Testis (tissue), 2 donors: ENCODE measurements at regions not wholly inside any gene's neighbourhood (a gene's known extent, or its start where the extent isn't known, plus 50 kb on each side); places are given as distances from the start of the nearest gene placed in this dataset.

ENCODE experiments used
- CTCF ChIP-seq, 3 experiments: fragments of 450-650 bp in 2 of 3; fragments of 200-600 bp in 1 of 3; sonication (generic) in 1 of 3; IDR thresholded peaks; one replicate each; pipeline ENCODE4 v1.5.1; 2016 to 2019; ENCODE audit warnings: antibody characterized with exemption in 3 of 3, mild to moderate bottlenecking in 2 of 3, moderate library complexity in 1 of 3
- POLR2A ChIP-seq: fragments of 450-650 bp; IDR thresholded peaks from one replicate; pipeline ENCODE4 v1.6.1; 2017; ENCODE audit warnings: antibody characterized with exemption, mild to moderate bottlenecking, moderate library complexity

- TF ChIP-seq POLR2A: no peak
- TF ChIP-seq CTCF (IDR thresholded peaks at IDR 0.05): no peak
Observed at GRCh38 chr4:135739354-135739753, 1537.8 kb upstream of the PABPC4L start.
